ENCODE measurements at regions not wholly inside any gene's neighbourhood (a gene's known extent, or its start where the extent isn't known, plus 50 kb on each side); places are given as distances from the start of the nearest gene placed in this dataset.

- H3K4me3 ChIP-seq = no peak overlapping the region
- H3K9me3 ChIP-seq (ENCODE audit: low read depth) = no peaks in the 10 kb centered on the region
- H3K4me1 ChIP-seq (ENCODE audit: low read depth) = no peaks in the 10 kb centered on the region
- no peaks in the 10 kb centered on the region for H3K36me3 ChIP-seq
- H3K27ac ChIP-seq = no peak overlapping the region
- DNase-seq (ENCODE audit: low read depth in 1 of 2, low spot score in 1 of 2) = peak in 1 of 2 donors; percentile 16
- TF ChIP-seq, protein P1, sequence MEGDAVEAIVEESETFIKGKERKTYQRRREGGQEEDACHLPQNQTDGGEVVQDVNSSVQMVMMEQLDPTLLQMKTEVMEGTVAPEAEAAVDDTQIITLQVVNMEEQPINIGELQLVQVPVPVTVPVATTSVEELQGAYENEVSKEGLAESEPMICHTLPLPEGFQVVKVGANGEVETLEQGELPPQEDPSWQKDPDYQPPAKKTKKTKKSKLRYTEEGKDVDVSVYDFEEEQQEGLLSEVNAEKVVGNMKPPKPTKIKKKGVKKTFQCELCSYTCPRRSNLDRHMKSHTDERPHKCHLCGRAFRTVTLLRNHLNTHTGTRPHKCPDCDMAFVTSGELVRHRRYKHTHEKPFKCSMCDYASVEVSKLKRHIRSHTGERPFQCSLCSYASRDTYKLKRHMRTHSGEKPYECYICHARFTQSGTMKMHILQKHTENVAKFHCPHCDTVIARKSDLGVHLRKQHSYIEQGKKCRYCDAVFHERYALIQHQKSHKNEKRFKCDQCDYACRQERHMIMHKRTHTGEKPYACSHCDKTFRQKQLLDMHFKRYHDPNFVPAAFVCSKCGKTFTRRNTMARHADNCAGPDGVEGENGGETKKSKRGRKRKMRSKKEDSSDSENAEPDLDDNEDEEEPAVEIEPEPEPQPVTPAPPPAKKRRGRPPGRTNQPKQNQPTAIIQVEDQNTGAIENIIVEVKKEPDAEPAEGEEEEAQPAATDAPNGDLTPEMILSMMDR (IDR thresholded peaks at IDR 0.05; ENCODE audit: low read depth, low read length) = no peak
- no peaks in the 10 kb centered on the region for H3K27me3 ChIP-seq
These were observed 129.5 kb upstream of the SESN3 start for GRCh38 chr11:95360377-95361075.

GRCh38 chr11:95359756-95360155, 128.8 kb upstream of the SESN3 start:
- no peak overlapping the region for H3K4me3 ChIP-seq
- H3K36me3 ChIP-seq = no peaks in the 10 kb centered on the region
- no peaks in the 10 kb centered on the region for H3K4me1 ChIP-seq (ENCODE audit: low read depth)
- no peak overlapping the region for H3K27ac ChIP-seq
- TF ChIP-seq, protein P1 (IDR thresholded peaks at IDR 0.05; ENCODE audit: low read depth, low read length) = no peak
- no peak for DNase-seq (ENCODE audit: low read depth in 1 of 2, low spot score in 1 of 2)
- H3K27me3 ChIP-seq = no peaks in the 10 kb centered on the region
- no peaks in the 10 kb centered on the region for H3K9me3 ChIP-seq (ENCODE audit: low read depth)

GRCh38 chr11:95359341-95359663, 128.3 kb upstream of the SESN3 start:
- Histone ChIP-seq H3K9me3 (ENCODE audit: low read depth) (no peaks in the 10 kb centered on the region), H3K27me3 (no peaks in the 10 kb centered on the region), H3K36me3 (no peaks in the 10 kb centered on the region), H3K27ac (no peak overlapping the region), H3K4me3 (no peak overlapping the region), H3K4me1 (ENCODE audit: low read depth) (no peaks in the 10 kb centered on the region)
- TF ChIP-seq, protein P1 (IDR thresholded peaks at IDR 0.05; ENCODE audit: low read depth, low read length) = no peak
- no peak for DNase-seq (ENCODE audit: low read depth in 1 of 2, low spot score in 1 of 2)

- Histone ChIP-seq H3K27ac (no peak overlapping the region), H3K36me3 (no peaks in the 10 kb centered on the region), H3K27me3 (no peaks in the 10 kb centered on the region), H3K9me3 (ENCODE audit: low read depth) (no peaks in the 10 kb centered on the region), H3K4me1 (ENCODE audit: low read depth) (no peaks in the 10 kb centered on the region), H3K4me3 (no peak overlapping the region)
- peak in 1 of 2 donors; percentile 14 for DNase-seq (ENCODE audit: low read depth in 1 of 2, low spot score in 1 of 2)
- TF ChIP-seq, protein P1 (IDR thresholded peaks at IDR 0.05; ENCODE audit: low read depth, low read length) = no peak
These were observed 127.7 kb upstream of the SESN3 start for GRCh38 chr11:95358511-95359340.

DNA sequence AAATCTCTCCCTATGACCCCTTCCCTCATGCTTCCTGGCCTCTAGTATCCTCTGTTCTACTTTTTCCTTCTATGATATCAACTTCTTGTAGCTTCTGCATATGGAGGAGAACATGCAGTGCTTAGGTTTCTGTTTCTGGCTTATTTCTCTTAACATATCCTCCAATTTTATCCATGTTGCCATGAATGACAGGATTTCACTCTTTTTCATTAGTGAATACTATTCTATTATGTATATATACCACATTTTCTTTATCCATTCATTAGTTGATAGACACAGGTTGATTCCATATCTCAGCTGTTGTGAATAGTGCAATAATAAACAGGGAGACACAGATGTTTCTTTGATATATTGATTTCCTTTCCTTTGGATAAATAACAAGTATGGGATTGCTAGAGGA, 123.3 kb upstream of the SESN3 start:
- Histone ChIP-seq H3K9me3 (ENCODE audit: low read depth) (no peaks in the 10 kb centered on the region), H3K27me3 (no peaks in the 10 kb centered on the region), H3K4me3 (no peak overlapping the region), H3K36me3 (no peaks in the 10 kb centered on the region), H3K27ac (no peak overlapping the region), H3K4me1 (ENCODE audit: low read depth) (no peaks in the 10 kb centered on the region)
- TF ChIP-seq, protein P1 (IDR thresholded peaks at IDR 0.05; ENCODE audit: low read depth, low read length) = no peak
- DNase-seq (ENCODE audit: low read depth in 1 of 2, low spot score in 1 of 2) = no peak
